GM21367 (cell line): ENCODE measurements at regions not wholly inside any gene's neighbourhood (a gene's known extent, or its start where the extent isn't known, plus 50 kb on each side); places are given as distances from the start of the nearest gene placed in this dataset.
A peak's percentile ranks its signal among the peaks of the same experiment; 100 is the strongest.
"Not testable (repeated sequence)": the region's sequence is repeated elsewhere in the genome, so short reads cannot be mapped to it uniquely, and the experiment has no call there.

Experiments
- ATAC-seq: cut with Tn5 transposase; IDR thresholded peaks from one replicate; pipeline ENCODE4 v1.9.1; 2021; ENCODE audit not compliant: unreplicated experiment

- no peak for ATAC-seq
These were observed 65.5 kb upstream of the OSMR start for GRCh38 chr5:38780316-38780715.

GRCh38 chr5:38780945-38781344 lies 64.9 kb upstream of the OSMR start:
- no peak for ATAC-seq

GRCh38 chr5:38782180-38782835 lies 63.5 kb upstream of the OSMR start:
- peak; percentile 66 for ATAC-seq

GRCh38 chr5:38783011-38783561 lies 62.7 kb upstream of the OSMR start:
- ATAC-seq: no peak

GRCh38 chr5:38789134-38789533 lies 56.7 kb upstream of the OSMR start:
- no peak for ATAC-seq

- no peak for ATAC-seq
These were observed 56.0 kb upstream of the OSMR start for GRCh38 chr5:38789777-38790176.

GRCh38 chr5:38790268-38790667 lies 55.5 kb upstream of the OSMR start:
- ATAC-seq: no peak

- no peak for ATAC-seq
These were observed 54.9 kb upstream of the OSMR start for GRCh38 chr5:38790891-38791290.

- ATAC-seq: no peak
These were observed 52.7 kb upstream of the OSMR start for GRCh38 chr5:38793099-38793498.

GRCh38 chr5:38794037-38794436 lies 51.8 kb upstream of the OSMR start:
- ATAC-seq: not testable (repeated sequence)

GRCh38 chr5:38794986-38795385 lies 50.8 kb upstream of the OSMR start:
- ATAC-seq: no peak

GRCh38 chr5:38795986-38796741 lies 49.6 kb upstream of the OSMR start:
- ATAC-seq: no peak
